ENCODE measurements at regions not wholly inside any gene's neighbourhood (a gene's known extent, or its start where the extent isn't known, plus 50 kb on each side); places are given as distances from the start of the nearest gene placed in this dataset.

- TF ChIP-seq CHD7 (IDR thresholded peaks at IDR 0.05; ENCODE audit: insufficient replicate concordance, low read length): no peak
- TF ChIP-seq PHF8 (conservative IDR thresholded peaks at IDR 0.05; ENCODE audit: low read depth, low read length): no peak
- TF ChIP-seq KDM5A (IDR thresholded peaks at IDR 0.05; ENCODE audit: low read length): no peak
- TF ChIP-seq CREB1 (IDR thresholded peaks at IDR 0.05): no peak
- TF ChIP-seq CTCF (IDR thresholded peaks at IDR 0.05; ENCODE audit: control extremely low read depth in 1 of 3, insufficient read depth in 1 of 3, low read depth in 1 of 3, low read length in 3 of 3): no peak
- no peak for TF ChIP-seq HDAC6 (IDR thresholded peaks at IDR 0.05; ENCODE audit: low read depth, low read length)
- TF ChIP-seq BRCA1 (IDR thresholded peaks at IDR 0.05; ENCODE audit: low read depth, low read length): no peak
- no peak for TF ChIP-seq SP2 (IDR thresholded peaks at IDR 0.05; ENCODE audit: low read length)
- TF ChIP-seq CHD1 (IDR thresholded peaks at IDR 0.05; ENCODE audit: low read depth, low read length): no peak
- TF ChIP-seq SUZ12 (IDR thresholded peaks at IDR 0.05; ENCODE audit: low read length): no peak
- TF ChIP-seq CBX5 (IDR thresholded peaks at IDR 0.05; ENCODE audit: low read depth, low read length): no peak
Measured at GRCh38 chr7:81611805-81612204, 158.0 kb downstream of the HGF start (continued).
